Adipocyte (in vitro differentiated cells): ENCODE measurements at regions not wholly inside any gene's neighbourhood (a gene's known extent, or its start where the extent isn't known, plus 50 kb on each side); places are given as distances from the start of the nearest gene placed in this dataset.
"Not testable (repeated sequence)": the region's sequence is repeated elsewhere in the genome, so short reads cannot be mapped to it uniquely, and the experiment has no call there.

Experiments used
- DNase-seq: peaks from one replicate; pipeline ENCODE4 v3.0.0-alpha.2; 2015; ENCODE audit warnings: low read depth
- H3K27me3 ChIP-seq: replicated peaks from 2 replicates; pipeline ENCODE4 v1.7.0; 2013; ENCODE audit warnings: mild to moderate bottlenecking, low read length, moderate library complexity; ENCODE audit not compliant: control insufficient read depth, insufficient read depth
- H3K36me3 ChIP-seq: 2 replicates; pipeline ENCODE4 v1.7.0; 2013; ENCODE audit warnings: low read length, mild to moderate bottlenecking, moderate library complexity; ENCODE audit not compliant: control insufficient read depth, insufficient read depth, severe bottlenecking
- H3K4me1 ChIP-seq: 2 replicates; pipeline ENCODE4 v1.7.0; 2013; ENCODE audit warnings: mild to moderate bottlenecking, low read length, moderate library complexity; ENCODE audit not compliant: control insufficient read depth, insufficient read depth
- H3K4me3 ChIP-seq: 2 replicates; pipeline ENCODE4 v1.7.0; 2013; ENCODE audit warnings: mild to moderate bottlenecking, low read length, moderate library complexity
- H3K9ac ChIP-seq: 2 replicates; pipeline ENCODE4 v1.7.0; 2013; ENCODE audit warnings: mild to moderate bottlenecking, low read length, moderate library complexity
- H3K9me3 ChIP-seq: 2 replicates; pipeline ENCODE4 v1.7.0; 2013; ENCODE audit warnings: mild to moderate bottlenecking, low read length, moderate library complexity; ENCODE audit not compliant: control insufficient read depth

GRCh38 chr5:34189752-34190411 lies 146.9 kb upstream of the C1QTNF3 start:
- not testable (repeated sequence) for DNase-seq, H3K27me3 ChIP-seq, H3K9me3 ChIP-seq

DNA sequence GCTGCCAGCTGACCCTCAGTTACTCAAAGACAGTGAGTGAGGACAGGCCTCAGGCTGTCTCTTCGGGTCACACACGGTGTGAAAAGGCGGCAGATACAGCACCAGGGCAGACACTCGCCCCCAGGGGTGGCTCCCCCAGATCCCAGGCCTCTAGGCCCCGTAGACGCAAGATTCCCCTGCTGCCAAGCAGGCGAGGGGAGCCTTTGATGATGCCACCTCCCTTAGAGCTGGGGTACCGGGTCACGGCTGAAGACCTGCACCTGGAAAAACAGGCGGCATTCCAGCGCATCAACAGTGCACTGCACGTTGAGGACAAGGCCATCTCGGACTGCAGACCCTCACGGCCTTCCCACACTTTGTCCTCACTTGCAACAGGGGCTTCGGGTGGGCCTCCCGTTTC lies 147.5 kb upstream of the C1QTNF3 start:
- not testable (repeated sequence) for H3K4me3 ChIP-seq, H3K4me1 ChIP-seq, DNase-seq, H3K27me3 ChIP-seq, H3K9ac ChIP-seq, H3K36me3 ChIP-seq, H3K9me3 ChIP-seq

More at GRCh38 chr5:34189752-34190411, 146.9 kb upstream of the C1QTNF3 start:
- H3K4me3 ChIP-seq, H3K36me3 ChIP-seq, H3K9ac ChIP-seq, H3K4me1 ChIP-seq: not testable (repeated sequence)

DNA sequence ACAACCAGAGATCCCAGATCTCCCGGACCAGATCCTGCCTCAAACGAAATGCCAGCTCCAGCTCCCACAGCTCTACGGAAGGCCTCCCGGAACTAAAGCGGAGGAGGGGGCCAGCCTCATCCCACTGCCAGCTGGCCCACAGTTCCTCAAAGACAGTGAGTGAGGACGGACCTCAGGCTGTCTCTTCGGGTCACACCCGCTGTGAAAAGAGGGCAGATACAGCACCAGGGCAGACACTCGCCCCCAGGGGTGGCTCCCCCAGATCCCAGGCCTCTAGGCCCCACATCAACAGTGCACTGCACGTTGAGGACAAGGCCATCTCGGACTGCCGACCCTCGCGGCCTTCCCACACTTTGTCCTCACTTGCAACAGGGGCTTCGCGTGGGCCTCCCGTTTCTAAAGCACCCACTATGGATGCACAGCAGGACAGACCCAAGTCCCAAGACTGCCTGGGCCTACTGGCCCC lies 148.3 kb upstream of the C1QTNF3 start:
- not testable (repeated sequence) for H3K27me3 ChIP-seq, H3K4me3 ChIP-seq, H3K4me1 ChIP-seq, DNase-seq, H3K9ac ChIP-seq, H3K36me3 ChIP-seq, H3K9me3 ChIP-seq

GRCh38 chr5:34192064-34192922 lies 149.3 kb upstream of the C1QTNF3 start:
- H3K4me1 ChIP-seq, H3K36me3 ChIP-seq, DNase-seq, H3K27me3 ChIP-seq, H3K9ac ChIP-seq, H3K4me3 ChIP-seq, H3K9me3 ChIP-seq: not testable (repeated sequence)

DNA sequence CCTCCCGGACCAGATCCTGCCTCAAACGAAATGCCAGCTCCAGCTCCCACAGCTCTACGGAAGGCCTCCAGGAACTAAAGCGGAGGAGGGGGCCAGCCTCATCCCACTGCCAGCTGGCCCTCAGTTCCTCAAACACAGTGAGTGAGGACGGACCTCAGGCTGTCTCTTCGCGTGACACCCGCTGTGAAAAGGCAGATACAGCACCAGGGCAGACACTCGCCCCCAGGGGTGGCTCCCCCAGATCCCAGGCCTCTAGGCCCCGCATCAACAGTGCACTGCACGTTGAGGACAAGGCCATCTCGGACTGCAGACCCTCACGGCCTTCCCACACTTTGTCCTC lies 149.9 kb upstream of the C1QTNF3 start:
- not testable (repeated sequence) for H3K36me3 ChIP-seq, H3K4me1 ChIP-seq, H3K4me3 ChIP-seq, H3K27me3 ChIP-seq, H3K9me3 ChIP-seq, H3K9ac ChIP-seq, DNase-seq

- not testable (repeated sequence) for H3K9me3 ChIP-seq, H3K9ac ChIP-seq, H3K4me1 ChIP-seq, H3K4me3 ChIP-seq, H3K27me3 ChIP-seq, H3K36me3 ChIP-seq, DNase-seq
Observed at GRCh38 chr5:34193297-34193696, 150.3 kb upstream of the C1QTNF3 start.

DNA sequence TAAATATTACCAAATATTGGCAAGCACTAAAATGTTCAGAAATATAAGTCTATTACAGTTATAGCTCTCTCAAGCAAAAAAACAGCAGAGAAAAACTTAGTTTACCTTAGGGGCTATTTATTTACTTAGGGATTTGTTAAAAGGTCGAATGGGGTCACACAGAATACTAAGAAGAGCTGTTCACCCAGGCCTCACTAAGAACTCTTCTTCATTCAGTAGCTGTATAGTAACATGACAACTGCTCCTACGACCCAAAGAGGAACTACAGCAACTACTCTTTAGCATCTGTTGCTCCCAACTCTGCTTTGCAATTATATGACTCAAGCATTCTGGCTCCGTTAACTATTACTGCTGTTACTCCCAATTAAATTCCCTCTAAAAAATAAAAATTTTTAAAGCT lies 150.8 kb upstream of the C1QTNF3 start:
- not testable (repeated sequence) for H3K36me3 ChIP-seq, H3K9me3 ChIP-seq, H3K9ac ChIP-seq, H3K4me1 ChIP-seq, H3K27me3 ChIP-seq, DNase-seq, H3K4me3 ChIP-seq

DNA sequence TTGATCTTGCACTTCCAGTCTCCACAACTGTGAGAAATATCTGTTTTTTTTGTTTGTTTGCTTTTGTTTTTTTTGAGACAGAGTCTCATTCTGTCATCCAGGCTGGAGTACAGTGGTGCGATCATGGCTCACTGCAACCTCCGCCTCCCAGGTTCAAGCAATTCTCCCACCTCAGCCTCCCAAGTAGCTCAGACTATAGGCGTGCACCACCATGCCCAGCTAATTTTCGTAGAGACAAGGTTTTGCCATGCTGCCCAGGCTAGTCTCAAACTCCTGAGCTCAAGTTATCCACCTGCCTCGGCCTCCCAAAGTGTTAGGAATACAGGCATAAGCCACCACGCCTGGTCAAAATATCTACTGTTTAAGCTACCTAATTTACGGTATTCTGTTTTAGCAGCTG lies 153.1 kb upstream of the C1QTNF3 start:
- not testable (repeated sequence) for DNase-seq, H3K4me1 ChIP-seq, H3K36me3 ChIP-seq, H3K27me3 ChIP-seq, H3K9ac ChIP-seq, H3K4me3 ChIP-seq, H3K9me3 ChIP-seq

- H3K4me3 ChIP-seq, H3K27me3 ChIP-seq, H3K36me3 ChIP-seq, DNase-seq, H3K4me1 ChIP-seq, H3K9ac ChIP-seq, H3K9me3 ChIP-seq: not testable (repeated sequence)
Observed at GRCh38 chr5:34205347-34205746, 162.3 kb upstream of the C1QTNF3 start.

GRCh38 chr5:34217386-34217785 lies 174.4 kb upstream of the C1QTNF3 start:
- H3K9ac ChIP-seq, H3K36me3 ChIP-seq, H3K4me3 ChIP-seq, H3K9me3 ChIP-seq, H3K4me1 ChIP-seq, H3K27me3 ChIP-seq: not testable (repeated sequence)
- peak; percentile 30 for DNase-seq

DNA sequence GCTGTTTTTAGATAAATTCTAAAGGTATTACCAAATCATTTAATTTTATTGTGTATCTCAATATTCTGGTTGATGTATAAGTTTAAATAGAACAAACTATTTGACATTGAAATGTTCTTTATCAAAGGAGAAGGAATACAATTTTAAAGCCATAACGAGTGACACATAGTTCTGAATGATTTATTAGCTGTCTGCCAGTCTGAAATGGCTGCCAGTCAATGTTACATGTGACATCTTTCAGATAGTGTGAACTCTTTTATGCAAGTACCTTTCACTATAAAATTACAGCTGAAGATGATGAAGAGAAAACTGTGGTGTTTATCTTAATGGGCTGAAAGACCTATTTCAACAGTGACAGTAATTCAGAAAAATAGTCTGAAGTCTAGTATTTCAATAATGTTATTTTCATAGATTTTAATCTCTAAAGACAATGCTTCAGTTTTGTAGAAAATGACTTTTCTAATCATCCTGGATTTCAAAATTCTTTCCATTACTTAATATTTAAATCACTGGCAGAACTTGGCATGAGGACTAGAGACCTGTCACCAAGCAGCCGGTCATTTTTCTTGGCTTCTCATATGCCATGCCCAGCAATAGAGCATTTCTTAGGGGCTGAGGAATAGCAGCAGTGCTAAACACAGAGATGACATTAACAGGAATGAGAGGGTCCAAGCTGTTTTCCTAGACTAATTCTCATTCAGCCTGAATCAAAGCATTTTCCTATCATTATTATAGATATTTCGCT lies 178.5 kb upstream of the C1QTNF3 start:
- not testable (repeated sequence) for H3K36me3 ChIP-seq, H3K4me1 ChIP-seq, H3K9me3 ChIP-seq, H3K4me3 ChIP-seq, H3K9ac ChIP-seq, H3K27me3 ChIP-seq
- peak; percentile 3 for DNase-seq
